ENCODE measurements at regions not wholly inside any gene's neighbourhood (a gene's known extent, or its start where the extent isn't known, plus 50 kb on each side); places are given as distances from the start of the nearest gene placed in this dataset.

DNA sequence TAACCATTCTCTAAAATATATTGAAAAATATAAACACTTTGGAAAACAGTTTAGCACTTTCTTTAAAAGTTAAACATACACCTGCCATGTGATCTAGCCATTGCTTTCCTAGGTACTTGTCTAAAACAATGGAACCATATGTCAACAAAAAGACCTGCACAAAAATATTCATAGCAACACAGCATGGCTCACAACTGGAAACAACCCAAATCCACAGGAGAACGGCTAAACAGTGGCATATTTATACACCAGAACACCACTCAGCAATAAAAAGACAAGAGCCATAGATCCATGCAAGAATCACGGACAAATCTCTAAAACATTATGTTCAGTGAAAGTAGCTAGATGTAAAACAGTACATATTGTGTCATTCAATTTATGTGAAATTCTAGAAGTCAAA is 221.3 kb upstream of the UBE2E2 start:
- POLR2A ChIA-PET (ENCODE audit: partially characterized antibody), result no interaction called here
- no peak overlapping the region for H2AK5ac ChIP-seq (ENCODE audit: low read depth, low read length)
- DNase-seq (ENCODE audit: low read depth in 1 of 2, low spot score in 2 of 2) (no peak), FAIRE-seq (no peak)
- no peak overlapping the region for H2AFZ ChIP-seq (ENCODE audit: low read length)
- H3K27me3 ChIP-seq (replicated peaks in 1 of 4; ENCODE audit: control insufficient read depth in 3 of 4, extremely low read depth in 1 of 4, insufficient read depth in 3 of 4, low read length in 3 of 4), result no peaks in the 10 kb centered on the region
- no peak overlapping the region for H3K4me2 ChIP-seq (ENCODE audit: insufficient read depth in 1 of 2, low read depth in 2 of 2, low read length in 2 of 2)
- no peaks in the 10 kb centered on the region for H3K36me3 ChIP-seq (ENCODE audit: control insufficient read depth in 2 of 4, insufficient read depth in 4 of 4, low read length in 3 of 4)
- no peak overlapping the region for H3K23ac ChIP-seq (ENCODE audit: insufficient read length)
- 42% methylated on average over 2 of the region's 2 CpGs; no CpG with 5 or more reads in 1 of the 2 experiments for WGBS, 2 experiments (ENCODE audit: extremely low coverage in 1 of 2, insufficient coverage in 1 of 2, insufficient read length in 1 of 2, insufficient replicate concordance in 2 of 2, low coverage in 1 of 2, low lambda C conversion rate in 2 of 2, missing lambda C conversion rate in 1 of 2)
- no peak overlapping the region for H3K14ac ChIP-seq (ENCODE audit: insufficient read length)
- no peaks in the 10 kb centered on the region for H3K79me1 ChIP-seq (ENCODE audit: low read depth, low read length)
- no peak overlapping the region for H4K91ac ChIP-seq (replicated peaks; ENCODE audit: insufficient read length, low read length)
- no peak overlapping the region for H2BK120ac ChIP-seq (replicated peaks; ENCODE audit: low read depth, low read length)
- no peaks in the 10 kb centered on the region; a peak in 1 of 7 replicates for H3K4me1 ChIP-seq (replicated peaks in 1 of 4; ENCODE audit: control insufficient read depth in 3 of 4, insufficient read depth in 4 of 4, low read length in 3 of 4)
- H4K5ac ChIP-seq (ENCODE audit: insufficient read length, low read depth, low read length), result no peak overlapping the region
- no peak overlapping the region for H3K18ac ChIP-seq (ENCODE audit: extremely low read depth, low read length)
- no peak overlapping the region for H3K56ac ChIP-seq (replicated peaks; ENCODE audit: insufficient read length, low read depth, low read length)
- H3K4ac ChIP-seq (replicated peaks; ENCODE audit: insufficient read length, low read depth, low read length), result no peak overlapping the region
- H3K4me3 ChIP-seq (ENCODE audit: extremely low read depth in 1 of 4, insufficient read depth in 2 of 4, low read depth in 3 of 4, low read length in 4 of 4), result no peak overlapping the region
- H2BK20ac ChIP-seq (ENCODE audit: low read length), result no peak overlapping the region
- H2BK12ac ChIP-seq (ENCODE audit: low read depth, low read length), result no peak overlapping the region
- CTCF ChIA-PET (ENCODE audit: partially characterized antibody), result interaction anchor here (0.6 to 2.0 kb wide), 2 partner anchors 15 to 17 kb away, joined by 3 to 5 read pairs; no protein-coding TSS in a partner anchor
- H3K23me2 ChIP-seq (ENCODE audit: low read depth, low read length), result no peaks in the 10 kb centered on the region
- no peak overlapping the region for H3K27ac ChIP-seq (ENCODE audit: low read depth, low read length)
- no peaks in the 10 kb centered on the region for H3K79me2 ChIP-seq (ENCODE audit: control insufficient read depth in 1 of 2, insufficient read depth in 2 of 2, low read length in 2 of 2)
- no peak overlapping the region for H2BK15ac ChIP-seq (ENCODE audit: low read length)
- no peak overlapping the region for H2BK5ac ChIP-seq (ENCODE audit: low read depth, low read length)
- H4K8ac ChIP-seq (ENCODE audit: extremely low read depth, insufficient read depth, low read length), result no peak overlapping the region
- H4K20me1 ChIP-seq (replicated peaks in 1 of 2; ENCODE audit: control insufficient read depth in 1 of 2, insufficient read depth in 2 of 2, low read length in 2 of 2), result no peaks in the 10 kb centered on the region
- no peaks in the 10 kb centered on the region for H3K9me3 ChIP-seq (ENCODE audit: insufficient read depth in 2 of 2, low read depth in 1 of 2, low read length in 1 of 2)
- H3K9ac ChIP-seq (replicated peaks in 1 of 4; ENCODE audit: extremely low read depth in 1 of 4, low read depth in 3 of 4, low read length in 3 of 4), result no peak overlapping the region
- TF ChIP-seq SUZ12 (IDR thresholded peaks at IDR 0.05; ENCODE audit: low read length) (no peak), EP300 (IDR thresholded peaks at IDR 0.05; ENCODE audit: borderline replicate concordance in 1 of 2, low read depth in 2 of 2, low read length in 2 of 2) (no peak), TAF1 (IDR thresholded peaks at IDR 0.05; ENCODE audit: low read depth, low read length) (no peak), RBBP5 (IDR thresholded peaks at IDR 0.05; ENCODE audit: borderline replicate concordance, low read depth, low read length) (no peak), POLR2A (IDR thresholded peaks at IDR 0.05; ENCODE audit: control extremely low read depth in 1 of 2, low read depth in 2 of 2, low read length in 2 of 2) (no peak), NRF1 (IDR thresholded peaks at IDR 0.05; ENCODE audit: low read depth, low read length) (no peak), CBX5 (IDR thresholded peaks at IDR 0.05; ENCODE audit: low read depth, low read length) (no peak), RXRA (IDR thresholded peaks at IDR 0.05; ENCODE audit: insufficient read depth, low read depth, low read length) (no peak), TCF12 (IDR thresholded peaks at IDR 0.05; ENCODE audit: low read depth, low read length) (no peak), HDAC2 (IDR thresholded peaks at IDR 0.05; ENCODE audit: borderline replicate concordance in 1 of 2, low read depth in 2 of 2, low read length in 2 of 2) (no peak), BACH1 (IDR thresholded peaks at IDR 0.05; ENCODE audit: low read length) (no peak), KDM4A (IDR thresholded peaks at IDR 0.05; ENCODE audit: low read depth, low read length, severe bottlenecking) (no peak), TBP (IDR thresholded peaks at IDR 0.05; ENCODE audit: low read depth, low read length) (no peak)
- TF ChIP-seq, protein P1, sequence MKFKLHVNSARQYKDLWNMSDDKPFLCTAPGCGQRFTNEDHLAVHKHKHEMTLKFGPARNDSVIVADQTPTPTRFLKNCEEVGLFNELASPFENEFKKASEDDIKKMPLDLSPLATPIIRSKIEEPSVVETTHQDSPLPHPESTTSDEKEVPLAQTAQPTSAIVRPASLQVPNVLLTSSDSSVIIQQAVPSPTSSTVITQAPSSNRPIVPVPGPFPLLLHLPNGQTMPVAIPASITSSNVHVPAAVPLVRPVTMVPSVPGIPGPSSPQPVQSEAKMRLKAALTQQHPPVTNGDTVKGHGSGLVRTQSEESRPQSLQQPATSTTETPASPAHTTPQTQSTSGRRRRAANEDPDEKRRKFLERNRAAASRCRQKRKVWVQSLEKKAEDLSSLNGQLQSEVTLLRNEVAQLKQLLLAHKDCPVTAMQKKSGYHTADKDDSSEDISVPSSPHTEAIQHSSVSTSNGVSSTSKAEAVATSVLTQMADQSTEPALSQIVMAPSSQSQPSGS (IDR thresholded peaks at IDR 0.05; ENCODE audit: low read length), result no peak

Data from H1 (cell line).